IMR-90 (cell line): ENCODE measurements at regions not wholly inside any gene's neighbourhood (a gene's known extent, or its start where the extent isn't known, plus 50 kb on each side); places are given as distances from the start of the nearest gene placed in this dataset.

Experiments
- CHD1 ChIP-seq: IDR thresholded peaks from 2 replicates; pipeline ENCODE4 v1.6.1; 2012; ENCODE audit warnings: low read depth, low read length, improper control_type of control experiment
- CTCF ChIP-seq: conservative IDR thresholded peaks from 2 replicates; pipeline ENCODE4 v1.5.1; 2012; ENCODE audit warnings: mild to moderate bottlenecking, low read depth, low read length, improper control_type of control experiment
- FOS ChIP-seq: fragments of 150-350 bp; IDR thresholded peaks from 2 replicates; pipeline ENCODE4 v1.6.1; 2016; ENCODE audit warnings: low read depth, low read length
- MAZ ChIP-seq: IDR thresholded peaks from 2 replicates; pipeline ENCODE4 v1.6.1; 2012; ENCODE audit warnings: low read depth, mild to moderate bottlenecking, low read length, improper control_type of control experiment, moderate library complexity, borderline replicate concordance
- POLR2A ChIP-seq: IDR thresholded peaks from 2 replicates; pipeline ENCODE4 v1.6.1; 2012; ENCODE audit warnings: mild to moderate bottlenecking, low read depth, low read length
- RFX5 ChIP-seq: IDR thresholded peaks from 2 replicates; pipeline ENCODE4 v1.8.0; 2012; ENCODE audit warnings: low read depth, mild to moderate bottlenecking, low read length, moderate library complexity
- SMC3 ChIP-seq: fragments of 150-350 bp; IDR thresholded peaks from 2 replicates; pipeline ENCODE4 v1.6.1; 2016; ENCODE audit warnings: low read depth, mild to moderate bottlenecking, antibody characterized with exemption, low read length, moderate library complexity

DNA sequence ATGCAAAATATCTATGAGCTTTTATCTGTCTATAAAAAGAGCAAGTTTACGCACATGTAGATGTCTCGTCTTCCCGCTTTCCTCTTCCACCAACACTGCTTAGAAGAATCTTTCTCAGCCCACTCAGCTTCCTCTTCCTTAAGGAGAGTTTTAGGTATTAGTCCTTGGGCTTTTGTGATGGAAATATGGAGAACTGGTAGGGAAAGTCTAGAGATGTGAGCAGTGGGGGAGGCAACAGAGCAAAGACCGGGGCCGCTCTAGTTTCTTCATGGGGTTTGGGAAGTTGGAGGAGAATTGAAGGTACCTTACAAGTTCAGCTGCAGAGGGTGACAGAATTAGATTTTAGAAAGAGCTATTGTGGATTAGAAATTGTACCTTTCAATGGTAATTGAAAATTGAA, 56.3 kb upstream of the CPNE8 start:
- TF ChIP-seq CTCF, result no peak
- no peak for TF ChIP-seq POLR2A
- no peak for TF ChIP-seq FOS
- no peak for TF ChIP-seq MAZ
- TF ChIP-seq CHD1, result no peak
- no peak for TF ChIP-seq RFX5
- no peak for TF ChIP-seq SMC3
